ENCODE measurements at regions not wholly inside any gene's neighbourhood (a gene's known extent, or its start where the extent isn't known, plus 50 kb on each side); places are given as distances from the start of the nearest gene placed in this dataset.
"Not testable (repeated sequence)": the region's sequence is repeated elsewhere in the genome, so short reads cannot be mapped to it uniquely, and the experiment has no call there.

GRCh38 chrX:40240844-40241243 lies 143.1 kb upstream of the BCOR start:
- no peak for DNase-seq

- no peak for DNase-seq
Measured at GRCh38 chrX:40237731-40238178, 140.0 kb upstream of the BCOR start.

DNA sequence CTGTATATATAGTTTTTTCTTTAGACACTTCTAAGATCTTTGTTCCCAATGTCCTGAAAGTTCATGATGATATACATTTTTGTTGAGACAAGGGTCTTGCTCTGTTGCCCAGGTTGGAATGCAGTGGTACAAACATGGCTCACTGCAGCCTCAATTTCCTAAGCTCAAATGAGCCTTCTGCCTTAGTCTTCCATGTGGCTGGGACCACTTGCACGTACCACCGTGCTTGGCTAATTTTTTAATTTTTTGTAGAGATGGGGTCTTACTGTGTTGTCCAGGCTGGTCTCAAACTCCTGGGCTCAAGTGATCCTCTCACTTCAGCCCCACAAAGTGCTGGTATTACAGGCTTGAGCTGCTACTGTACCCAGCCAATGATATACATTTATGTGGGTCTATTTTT lies 132.9 kb upstream of the BCOR start:
- no peak for DNase-seq

- no peak for DNase-seq
Measured at GRCh38 chrX:40227125-40227524, 129.4 kb upstream of the BCOR start.

GRCh38 chrX:40224658-40225057 lies 126.9 kb upstream of the BCOR start:
- DNase-seq: no peak

- not testable (repeated sequence) for DNase-seq
Measured at GRCh38 chrX:40222612-40223011, 124.9 kb upstream of the BCOR start.

DNA sequence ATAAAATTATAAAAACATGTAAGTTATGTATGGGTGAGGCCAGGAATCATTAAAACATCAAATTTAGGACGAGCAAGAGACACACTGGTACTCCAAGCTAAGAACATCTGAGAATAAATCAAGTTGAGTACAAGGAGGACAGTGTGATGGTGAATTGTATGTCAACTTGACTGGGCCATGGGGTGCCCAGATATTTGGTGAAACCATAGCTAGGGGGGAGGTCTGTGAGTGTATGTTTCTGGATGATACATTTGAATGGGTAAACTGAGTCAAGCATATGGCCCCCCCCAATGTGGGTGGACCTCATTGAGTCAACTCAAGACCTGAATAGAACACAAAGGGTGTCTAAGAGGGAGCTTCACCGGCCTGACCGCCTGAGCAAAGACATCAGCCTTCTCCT lies 115.3 kb upstream of the BCOR start:
- DNase-seq: no peak

- DNase-seq: no peak
Measured at GRCh38 chrX:40209951-40210617, 112.3 kb upstream of the BCOR start.

- DNase-seq: no peak
Measured at GRCh38 chrX:40207626-40208025, 109.9 kb upstream of the BCOR start.

GRCh38 chrX:40205471-40205870 lies 107.7 kb upstream of the BCOR start:
- DNase-seq: no peak

- DNase-seq: no peak
Measured at GRCh38 chrX:40202456-40202855, 104.7 kb upstream of the BCOR start.

DNA sequence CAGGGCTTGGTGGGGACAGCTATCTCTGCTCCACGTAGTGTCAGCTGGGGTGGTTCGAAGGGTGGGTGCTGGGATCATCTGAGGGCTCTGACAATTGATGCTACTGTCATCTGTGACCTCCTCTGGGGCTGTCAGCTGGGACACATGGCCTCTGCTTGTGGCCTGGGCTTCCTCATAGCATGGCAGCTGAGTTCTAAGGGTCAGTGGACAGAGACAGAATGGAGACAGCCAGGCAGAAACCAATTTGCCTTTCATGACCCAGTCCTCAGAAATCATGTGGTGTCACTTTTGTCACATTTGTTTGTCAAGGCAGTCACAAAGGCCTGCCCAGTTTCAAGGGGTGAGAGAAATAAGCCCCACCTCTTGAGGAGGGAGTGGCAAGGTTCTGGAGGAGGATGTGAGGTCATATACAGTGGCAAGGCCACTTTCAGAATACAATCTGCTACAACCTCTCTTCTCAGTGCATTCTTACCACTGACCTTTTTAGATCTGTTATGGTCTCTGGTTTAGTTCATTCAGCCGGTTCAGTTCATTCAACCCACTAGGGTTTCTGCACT lies 103.6 kb upstream of the BCOR start:
- no peak for DNase-seq

- no peak for DNase-seq
Measured at GRCh38 chrX:40199704-40200103, 101.9 kb upstream of the BCOR start.

GRCh38 chrX:40197071-40197470 lies 99.3 kb upstream of the BCOR start:
- DNase-seq: no peak

GRCh38 chrX:40195368-40195767 lies 97.6 kb upstream of the BCOR start:
- DNase-seq: no peak

DNA sequence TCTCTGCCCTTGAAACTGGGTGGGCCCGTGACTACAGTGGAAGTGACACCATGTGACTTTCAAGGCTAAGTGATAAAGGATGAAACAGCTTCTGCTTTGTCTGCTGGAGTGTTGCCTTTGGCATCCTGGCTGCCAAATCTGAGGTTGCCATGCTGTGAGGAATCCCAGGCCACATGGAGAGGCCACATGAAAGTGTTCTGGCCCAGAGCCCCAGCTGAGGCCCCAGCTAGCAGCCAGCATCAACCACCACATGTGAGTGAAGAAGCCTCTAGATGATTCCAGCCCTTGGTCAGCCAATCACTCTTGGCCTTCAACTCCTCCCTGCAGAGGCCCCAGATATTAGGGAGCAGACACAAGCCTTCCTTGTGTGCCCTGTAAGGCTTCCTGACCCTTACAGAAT lies 94.4 kb upstream of the BCOR start:
- DNase-seq: no peak

GRCh38 chrX:40189637-40190036 lies 91.9 kb upstream of the BCOR start:
- no peak for DNase-seq

DNA sequence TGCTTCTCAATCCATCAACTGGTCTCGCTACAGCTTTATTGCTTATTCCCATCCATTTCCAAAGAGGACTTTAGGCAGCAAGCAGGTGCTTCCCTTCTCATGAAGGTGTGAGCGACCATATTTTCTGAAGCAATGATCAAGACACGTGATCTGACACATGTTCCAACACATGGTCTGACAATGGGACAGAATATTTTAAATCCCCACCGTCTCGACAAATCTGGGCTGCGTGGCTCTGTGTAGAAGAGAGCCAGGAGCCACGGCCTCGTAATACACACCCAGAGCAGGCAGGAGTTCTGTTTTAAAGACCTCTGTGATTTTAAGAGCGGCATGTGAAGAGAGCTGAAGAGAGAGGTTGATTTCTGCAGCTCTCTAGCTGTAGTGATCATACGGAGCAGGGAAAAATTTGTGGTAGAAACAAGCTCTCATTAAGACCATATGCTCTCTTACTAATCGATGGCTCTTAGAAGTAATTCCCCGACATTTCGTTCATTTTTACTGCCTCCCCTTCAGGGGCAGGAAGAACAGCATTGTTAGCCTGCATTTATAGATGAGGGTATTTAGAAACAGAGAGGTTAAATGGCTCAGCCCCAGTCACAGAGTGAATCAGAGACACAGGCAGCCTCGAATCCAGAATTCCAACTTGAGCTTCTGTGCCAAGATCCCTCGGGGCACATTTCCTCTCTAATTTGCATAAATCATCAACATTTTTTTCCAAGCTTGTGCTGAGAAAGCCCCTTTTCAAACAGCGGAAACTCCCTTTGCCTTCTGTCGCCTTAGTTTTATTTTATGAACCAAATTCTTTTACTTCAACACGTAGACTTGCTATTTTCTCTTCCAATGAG lies 91.0 kb upstream of the BCOR start:
- DNase-seq: no peak

- DNase-seq: no peak
Measured at GRCh38 chrX:40184968-40185367, 87.2 kb upstream of the BCOR start.

GRCh38 chrX:40182615-40183014 lies 84.9 kb upstream of the BCOR start:
- no peak for DNase-seq

- no peak for DNase-seq
Measured at GRCh38 chrX:40182095-40182494, 84.3 kb upstream of the BCOR start.

DNA sequence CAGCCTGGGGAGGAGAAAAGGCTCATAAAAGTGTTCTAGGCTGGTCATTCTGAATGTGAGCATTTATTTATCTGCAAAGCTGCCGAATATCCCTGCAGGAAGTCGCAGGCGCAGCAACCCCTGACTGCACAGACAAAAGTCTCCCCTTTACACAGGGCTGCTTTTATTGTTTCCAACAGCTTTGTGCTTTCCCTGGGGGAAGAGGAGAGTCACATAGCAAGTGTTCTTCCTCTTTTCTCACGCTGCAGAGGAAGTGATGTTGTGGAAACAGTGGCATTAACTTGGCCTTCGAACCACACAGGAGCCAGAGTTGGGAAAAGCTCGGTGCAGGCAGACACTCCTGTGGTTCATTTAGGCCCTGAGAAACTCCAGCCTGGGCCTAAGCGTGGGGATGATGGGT lies 81.5 kb upstream of the BCOR start:
- DNase-seq: no peak

DNA sequence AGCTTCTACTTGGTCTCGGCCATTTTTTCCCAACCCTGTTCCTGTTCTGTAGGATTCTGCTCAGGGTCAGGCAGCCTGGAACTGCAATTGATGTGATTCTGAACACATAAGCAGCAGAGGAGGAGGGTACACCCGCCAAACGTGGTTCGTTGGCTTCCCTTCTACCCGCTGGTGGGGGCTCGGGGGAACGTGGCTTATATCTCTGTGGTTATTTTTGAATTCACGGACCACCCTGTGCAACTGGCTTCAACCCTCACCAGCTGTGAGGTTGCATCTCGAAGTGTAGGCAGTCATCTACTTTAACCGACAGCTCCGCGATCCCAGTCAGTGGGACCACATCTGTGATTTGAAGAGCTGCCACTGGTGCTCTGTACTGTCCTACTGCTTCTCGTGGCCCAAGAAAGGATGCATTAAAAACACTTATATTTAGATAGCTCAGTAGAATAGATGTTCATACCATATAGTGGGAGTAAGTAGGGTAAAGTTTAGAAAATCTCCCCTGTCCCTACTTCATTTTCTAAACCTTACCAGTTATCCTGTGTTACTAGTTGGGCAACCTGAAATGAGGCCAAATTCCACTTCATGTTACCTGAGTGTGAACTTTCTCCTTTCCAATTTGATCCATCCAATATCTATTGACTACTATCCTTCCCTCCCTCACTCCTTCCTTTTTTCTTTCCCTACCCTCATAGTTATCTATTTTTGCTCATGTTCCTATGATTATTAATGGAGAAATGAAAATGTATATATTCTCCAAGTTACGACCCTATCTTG lies 80.4 kb upstream of the BCOR start:
- no peak for DNase-seq
